VCaP (cell line): ENCODE measurements at regions not wholly inside any gene's neighbourhood (a gene's known extent, or its start where the extent isn't known, plus 50 kb on each side); places are given as distances from the start of the nearest gene placed in this dataset.

ENCODE experiments used
- H3K27ac ChIP-seq: fragments of 450-650 bp; 2 replicates; pipeline ENCODE4 v1.5.1; 2017
- CTCF ChIP-seq: fragments of 450-650 bp; conservative IDR thresholded peaks from 2 replicates; pipeline ENCODE4 v1.5.1; 2017; ENCODE audit warnings: mild to moderate bottlenecking, moderate library complexity

- H3K27ac ChIP-seq, result no peak overlapping the region
- no peak for TF ChIP-seq CTCF
These were observed 204.4 kb upstream of the PMEPA1 start for GRCh38 chr20:57914205-57914604.

GRCh38 chr20:57913156-57913930 is 203.5 kb upstream of the PMEPA1 start:
- no peak for TF ChIP-seq CTCF
- no peak overlapping the region for H3K27ac ChIP-seq

DNA sequence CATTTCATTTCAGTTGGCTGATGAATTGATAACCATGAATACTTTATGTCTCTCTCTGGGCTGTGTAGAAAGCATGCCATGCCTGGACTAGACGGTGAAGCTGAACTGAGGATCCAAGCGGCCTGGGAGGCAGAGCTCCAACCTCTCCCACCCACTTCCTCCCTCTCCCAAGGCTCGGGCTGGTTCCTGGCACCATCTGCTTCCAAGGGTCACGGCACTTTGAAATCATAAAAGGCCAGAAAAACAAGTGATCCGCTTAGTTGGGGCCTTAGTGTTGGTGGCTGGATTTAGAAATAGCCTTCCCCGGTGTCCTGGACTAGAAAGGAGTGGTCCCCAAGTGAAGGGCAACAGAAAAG is 202.4 kb upstream of the PMEPA1 start:
- no peak for TF ChIP-seq CTCF

DNA sequence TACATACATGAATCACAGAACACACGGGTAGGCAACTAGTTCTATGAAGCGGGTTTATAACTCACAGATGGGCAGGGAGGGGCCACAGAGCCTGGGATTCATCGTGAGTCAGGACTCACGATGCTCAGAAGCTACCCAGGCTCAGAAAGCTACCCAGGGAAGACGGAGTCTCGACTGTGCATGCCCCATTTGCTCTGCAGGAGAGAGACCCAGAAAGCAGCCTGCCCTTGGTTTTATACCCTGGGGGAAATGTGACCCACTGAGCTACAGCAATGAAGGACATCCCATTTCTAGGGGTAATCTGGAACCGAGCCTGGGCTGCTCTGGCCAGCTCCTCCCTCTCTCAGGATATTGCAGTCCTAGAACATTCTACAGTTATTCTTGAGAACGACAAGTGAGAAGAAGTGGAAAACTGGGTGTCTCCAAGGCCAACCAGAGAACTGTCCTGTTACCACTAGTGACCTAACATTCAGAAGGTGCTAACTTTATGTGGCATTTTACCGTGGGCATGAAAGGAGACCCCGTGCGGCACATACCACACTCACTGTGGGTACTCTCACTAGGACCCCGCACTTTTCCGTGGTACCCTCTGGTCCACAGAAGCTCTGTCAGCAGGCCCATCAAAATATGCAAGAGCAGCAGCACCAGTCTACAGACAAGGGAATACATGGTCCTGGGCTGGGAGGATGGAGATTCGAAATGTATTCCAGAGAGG is 201.9 kb upstream of the PMEPA1 start:
- TF ChIP-seq CTCF, result no peak
- H3K27ac ChIP-seq, result no peak overlapping the region

More for the DNA sequence above, 202.4 kb upstream of the PMEPA1 start:
- H3K27ac ChIP-seq, result no peak overlapping the region

DNA sequence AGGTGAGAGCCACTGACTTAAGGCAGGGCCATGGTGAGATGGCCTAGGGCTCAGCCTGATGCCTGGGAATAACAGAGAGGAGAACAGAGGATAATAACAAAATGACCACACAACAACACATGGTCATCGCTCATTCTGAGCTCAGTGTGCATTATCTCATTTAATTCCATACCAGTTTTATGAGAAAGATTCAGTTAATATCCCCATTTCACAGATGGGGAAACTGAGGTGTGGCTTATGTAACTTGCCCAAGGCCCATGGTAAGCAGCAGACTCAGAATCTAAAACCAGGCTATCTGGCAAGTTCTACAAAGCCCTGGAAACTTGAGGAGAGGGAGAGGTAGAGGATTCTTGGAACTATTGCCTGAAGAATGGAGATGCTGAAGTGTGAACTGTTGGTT is 200.9 kb upstream of the PMEPA1 start:
- TF ChIP-seq CTCF, result no peak
- H3K27ac ChIP-seq, result no peak overlapping the region

DNA sequence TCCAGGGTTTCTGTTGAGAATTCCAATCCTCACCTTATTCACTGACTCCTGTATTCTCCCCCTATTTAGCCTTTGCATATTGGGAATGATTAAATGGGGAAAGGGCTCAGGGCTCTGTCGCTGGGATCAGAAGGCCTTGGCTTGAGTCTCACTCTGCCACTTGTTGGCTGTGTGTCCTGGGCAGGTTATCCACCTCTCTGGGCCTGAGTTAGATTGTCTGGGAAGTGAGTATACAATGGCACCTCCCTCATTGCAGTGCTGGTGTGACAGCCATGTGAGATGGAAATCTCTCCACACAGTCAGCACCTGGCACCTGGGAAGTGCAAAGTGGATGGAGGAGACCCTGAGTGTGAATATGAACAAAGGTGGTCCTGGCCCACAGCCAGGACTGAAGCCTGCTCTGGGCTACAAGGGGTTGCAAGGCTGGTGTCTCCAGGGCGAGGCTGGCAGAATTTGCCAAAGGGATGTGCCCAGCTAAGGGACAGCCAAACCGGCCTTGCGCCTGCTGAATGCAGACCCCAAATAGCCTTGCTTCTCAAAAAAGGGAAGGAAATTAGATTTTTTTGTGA is 200.0 kb upstream of the PMEPA1 start:
- no peak overlapping the region for H3K27ac ChIP-seq
- TF ChIP-seq CTCF, result no peak
